Muscle layer of duodenum (tissue), 2 donors: ENCODE measurements at regions not wholly inside any gene's neighbourhood (a gene's known extent, or its start where the extent isn't known, plus 50 kb on each side); places are given as distances from the start of the nearest gene placed in this dataset.
A peak's percentile ranks its signal among the peaks of the same experiment; 100 is the strongest.

Experiments used
- H3K27ac ChIP-seq: one replicate; pipeline ENCODE4 v1.7.0; 2013; ENCODE audit warnings: mild to moderate bottlenecking, low read length
- H3K27me3 ChIP-seq: one replicate; pipeline ENCODE4 v1.7.0; 2013; ENCODE audit warnings: low read depth, mild to moderate bottlenecking, control low read depth, low read length
- H3K36me3 ChIP-seq, 2 donors: one replicate each; pipeline ENCODE4 v1.7.0; 2013; ENCODE audit warnings: low read length in 2 of 2, control low read depth in 1 of 2, mild to moderate bottlenecking in 1 of 2; ENCODE audit not compliant: insufficient read depth in 2 of 2, control insufficient read depth in 1 of 2
- H3K4me1 ChIP-seq, 2 donors: one replicate each; pipeline ENCODE4 v1.7.0; 2013; ENCODE audit warnings: low read length in 2 of 2, mild to moderate bottlenecking in 2 of 2, control low read depth in 1 of 2, moderate library complexity in 1 of 2; ENCODE audit not compliant: insufficient read depth in 2 of 2, control insufficient read depth in 1 of 2
- H3K4me3 ChIP-seq, 2 donors: one replicate each; pipeline ENCODE4 v1.7.0; 2013; ENCODE audit warnings: low read length in 2 of 2, low read depth in 1 of 2, mild to moderate bottlenecking in 1 of 2
- H3K9me3 ChIP-seq, 2 donors: one replicate each; pipeline ENCODE4 v1.7.0; 2013; ENCODE audit warnings: low read length in 2 of 2, control low read depth in 1 of 2, mild to moderate bottlenecking in 1 of 2; ENCODE audit not compliant: control insufficient read depth in 1 of 2
- donor health status: healthy.

GRCh38 chr10:124161601-124162000 lies 68.2 kb upstream of the CHST15 start:
- Histone ChIP-seq H3K9me3 (no peaks in the 10 kb centered on the region), H3K27ac (no peak overlapping the region), H3K4me3 (no peak overlapping the region), H3K4me1 (peaks cover 0 to 12% of the 10 kb centered on the region in 2 donors), H3K27me3 (no peaks in the 10 kb centered on the region), H3K36me3 (no peaks in the 10 kb centered on the region)

- Histone ChIP-seq H3K9me3 (no peaks in the 10 kb centered on the region), H3K4me1 (peaks cover 2 to 17% of the 10 kb centered on the region in 2 donors), H3K4me3 (no peak overlapping the region), H3K27ac (no peak overlapping the region), H3K36me3 (no peaks in the 10 kb centered on the region), H3K27me3 (no peaks in the 10 kb centered on the region)
Observed at GRCh38 chr10:124160943-124161582, 67.7 kb upstream of the CHST15 start.

GRCh38 chr10:124160176-124160575 lies 66.8 kb upstream of the CHST15 start:
- Histone ChIP-seq H3K9me3 (no peaks in the 10 kb centered on the region), H3K4me1 (peaks cover 5 to 25% of the 10 kb centered on the region in 2 donors), H3K4me3 (no peak overlapping the region), H3K36me3 (no peaks in the 10 kb centered on the region), H3K27ac (no peak overlapping the region), H3K27me3 (no peaks in the 10 kb centered on the region)

- no peaks in the 10 kb centered on the region for H3K36me3 ChIP-seq
- H3K4me3 ChIP-seq: no peak overlapping the region
- peaks cover 5 to 25% of the 10 kb centered on the region in 2 donors for H3K4me1 ChIP-seq
- H3K27ac ChIP-seq: no peak overlapping the region
- H3K27me3 ChIP-seq: no peaks in the 10 kb centered on the region
- no peaks in the 10 kb centered on the region for H3K9me3 ChIP-seq
Observed at GRCh38 chr10:124159153-124159552, 65.8 kb upstream of the CHST15 start.

GRCh38 chr10:124158592-124158991 lies 65.2 kb upstream of the CHST15 start:
- H3K4me1 ChIP-seq: peaks cover 5 to 26% of the 10 kb centered on the region in 2 donors
- no peak overlapping the region for H3K4me3 ChIP-seq
- H3K9me3 ChIP-seq: no peaks in the 10 kb centered on the region
- H3K27me3 ChIP-seq: no peaks in the 10 kb centered on the region
- H3K36me3 ChIP-seq: no peaks in the 10 kb centered on the region
- no peak overlapping the region for H3K27ac ChIP-seq

DNA sequence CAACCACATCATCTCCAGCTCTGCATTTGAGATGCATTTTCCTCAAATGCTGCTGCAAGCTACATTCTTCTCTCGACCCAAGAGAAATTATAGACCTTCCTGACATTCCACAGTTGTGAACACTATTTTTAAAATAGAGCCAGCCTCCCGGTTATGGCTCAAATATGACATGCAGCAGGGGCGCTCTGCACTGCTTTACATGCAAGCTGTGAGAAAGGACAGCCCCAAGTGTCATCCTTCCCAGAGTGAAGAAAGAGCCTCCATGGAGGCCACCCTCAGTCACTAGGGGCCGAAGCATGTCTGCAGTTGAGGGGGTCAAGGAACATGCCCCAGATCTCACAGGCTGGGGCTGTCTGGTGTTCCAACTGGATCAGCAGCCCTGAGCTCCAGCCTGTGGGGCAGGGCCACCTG lies 63.9 kb upstream of the CHST15 start:
- Histone ChIP-seq H3K9me3 (no peaks in the 10 kb centered on the region), H3K4me3 (no peak overlapping the region), H3K27me3 (no peaks in the 10 kb centered on the region), H3K4me1 (peaks cover 12 to 39% of the 10 kb centered on the region in 2 donors), H3K27ac (no peak overlapping the region), H3K36me3 (no peaks in the 10 kb centered on the region)

- H3K9me3 ChIP-seq: no peaks in the 10 kb centered on the region
- H3K27me3 ChIP-seq: no peaks in the 10 kb centered on the region
- no peak overlapping the region for H3K27ac ChIP-seq
- H3K36me3 ChIP-seq: no peaks in the 10 kb centered on the region
- H3K4me1 ChIP-seq: peaks cover 17 to 43% of the 10 kb centered on the region in 2 donors
- peak overlapping the region in 1 of 2 donors; percentile 3 for H3K4me3 ChIP-seq
Observed at GRCh38 chr10:124156524-124157260, 63.3 kb upstream of the CHST15 start.

GRCh38 chr10:124155781-124156435 lies 62.5 kb upstream of the CHST15 start:
- Histone ChIP-seq H3K4me3 (peak overlapping the region in 1 of 2 donors; percentile 3), H3K27me3 (no peaks in the 10 kb centered on the region), H3K27ac (no peak overlapping the region), H3K4me1 (peaks cover 17 to 43% of the 10 kb centered on the region in 2 donors), H3K9me3 (no peaks in the 10 kb centered on the region), H3K36me3 (no peaks in the 10 kb centered on the region)

GRCh38 chr10:124153023-124153826 lies 59.8 kb upstream of the CHST15 start:
- H3K27me3 ChIP-seq: no peaks in the 10 kb centered on the region
- no peaks in the 10 kb centered on the region for H3K9me3 ChIP-seq
- H3K36me3 ChIP-seq: no peaks in the 10 kb centered on the region
- peak overlapping the region; percentile 62 for H3K27ac ChIP-seq
- H3K4me3 ChIP-seq: no peak overlapping the region
- peaks cover 17 to 43% of the 10 kb centered on the region in 2 donors for H3K4me1 ChIP-seq

GRCh38 chr10:124152139-124153022 lies 59.0 kb upstream of the CHST15 start:
- peak overlapping the region in 1 of 2 donors; percentile 26 for H3K4me3 ChIP-seq
- H3K4me1 ChIP-seq: peaks cover 17 to 39% of the 10 kb centered on the region in 2 donors

More at GRCh38 chr10:124152139-124153022, 59.0 kb upstream of the CHST15 start:
- Histone ChIP-seq H3K27ac (peak overlapping the region; percentile 62), H3K9me3 (no peaks in the 10 kb centered on the region), H3K27me3 (no peaks in the 10 kb centered on the region), H3K36me3 (no peaks in the 10 kb centered on the region)
